ENCODE measurements at regions not wholly inside any gene's neighbourhood (a gene's known extent, or its start where the extent isn't known, plus 50 kb on each side); places are given as distances from the start of the nearest gene placed in this dataset.

GRCh38 chr22:49624421-49625177 is 203.1 kb downstream of the BRD1 start:
- DNase-seq (ENCODE audit: low read depth in 2 of 2): no peak

DNA sequence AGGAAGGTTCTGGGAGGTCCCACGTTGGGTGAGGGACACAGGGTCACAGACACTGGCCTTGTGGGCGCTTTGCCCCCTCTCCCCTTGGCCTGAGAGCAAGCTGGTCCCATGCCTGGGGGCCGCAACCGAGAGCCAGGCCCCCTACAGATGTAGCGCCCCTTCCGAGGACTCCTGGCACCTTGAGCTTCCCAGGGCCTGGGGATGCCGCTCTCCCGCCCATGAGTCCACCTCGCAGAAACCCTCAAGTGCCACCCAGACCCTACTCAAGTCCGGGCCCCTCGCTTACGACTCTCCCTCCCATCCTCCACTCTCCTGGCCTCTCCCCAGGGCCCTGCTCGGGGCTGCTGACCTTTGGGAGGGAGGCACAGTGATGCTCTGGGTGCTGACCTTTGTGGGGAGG is 204.0 kb downstream of the BRD1 start:
- DNase-seq (ENCODE audit: low read depth in 2 of 2): no peak

DNA sequence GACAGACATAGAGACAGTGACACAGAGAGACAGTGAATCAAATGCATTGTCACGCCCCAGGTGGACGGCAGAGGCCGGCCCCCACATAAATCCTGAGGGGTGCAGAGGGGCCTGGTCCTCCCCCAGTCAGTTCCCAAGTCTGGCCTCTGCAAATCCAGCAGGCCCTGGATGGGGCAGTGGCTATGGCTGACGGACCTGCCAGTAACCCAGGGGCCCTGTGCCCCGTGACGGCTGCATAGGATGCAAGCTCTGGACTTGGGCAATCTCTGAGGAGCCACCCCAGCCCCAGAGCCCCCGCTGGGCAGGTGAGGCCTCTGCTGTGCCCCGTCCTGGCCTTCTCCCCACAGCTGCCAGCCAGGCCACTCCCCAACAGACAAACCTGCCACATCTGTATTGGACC is 204.5 kb downstream of the BRD1 start:
- no peak for DNase-seq (ENCODE audit: low read depth in 2 of 2)

DNA sequence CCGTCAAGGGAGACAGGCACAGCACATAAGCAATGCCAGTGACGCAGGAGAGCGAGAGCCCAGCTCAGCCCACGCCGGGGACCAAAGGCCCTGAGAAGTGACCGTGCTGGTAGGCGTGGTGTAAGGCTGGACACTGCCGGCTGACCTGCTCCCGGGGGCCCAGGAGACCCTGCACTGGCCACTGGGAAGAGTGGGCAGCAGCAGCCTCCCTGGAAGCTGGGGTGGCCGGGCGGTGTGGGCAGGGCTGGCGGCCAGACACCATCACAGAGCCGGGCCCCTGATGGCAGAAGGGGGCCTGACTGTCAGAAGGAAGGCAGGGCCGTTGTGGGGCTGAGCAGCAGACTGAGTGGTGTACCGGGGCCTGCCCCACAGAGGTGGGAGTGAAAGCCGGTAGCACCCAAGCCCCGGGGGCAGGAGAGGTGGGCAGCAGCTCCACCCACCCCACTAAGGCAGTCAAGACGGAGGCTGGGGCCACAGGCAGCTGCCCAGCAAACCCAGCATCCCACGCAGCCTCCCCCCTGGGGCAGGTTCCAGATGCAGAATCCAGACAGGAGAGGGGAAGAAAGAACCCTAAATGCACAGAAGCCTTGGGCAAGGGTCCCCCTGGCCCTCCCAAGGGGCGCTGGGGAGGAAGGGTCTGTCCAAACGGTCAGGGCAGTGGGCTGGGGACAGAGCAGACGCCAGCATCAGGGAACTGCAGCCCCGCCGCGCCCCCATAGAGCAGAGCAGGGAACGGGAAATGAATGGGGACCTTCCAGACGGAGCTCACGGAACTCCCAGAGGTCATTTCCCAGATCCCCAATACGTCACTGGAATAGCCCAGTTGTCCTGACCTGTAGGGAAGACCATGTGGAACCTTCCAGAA is 205.2 kb downstream of the BRD1 start:
- no peak for DNase-seq (ENCODE audit: low read depth in 2 of 2)

GRCh38 chr22:49621601-49622210 is 206.0 kb downstream of the BRD1 start:
- DNase-seq (ENCODE audit: low read depth in 2 of 2): no peak

DNA sequence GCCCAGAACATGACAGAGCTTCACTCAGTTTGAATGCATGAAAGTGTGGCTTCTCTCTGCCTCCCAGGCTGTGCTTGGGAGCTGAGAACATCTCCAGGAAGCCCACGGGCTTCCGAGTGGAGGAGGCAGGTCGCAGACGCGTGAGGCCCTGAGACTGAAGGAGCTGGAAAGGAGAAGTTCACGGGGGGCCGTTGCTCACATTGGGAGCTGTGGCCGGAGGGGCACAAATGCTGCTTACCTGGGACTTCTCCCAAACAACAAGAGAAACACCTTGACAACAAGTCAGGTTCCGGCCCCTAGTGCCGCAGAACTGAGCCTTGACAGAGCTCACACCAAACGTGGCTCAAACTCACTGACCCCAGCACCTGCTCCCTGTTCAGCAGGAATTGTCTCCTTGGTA is 207.0 kb downstream of the BRD1 start:
- no peak for DNase-seq (ENCODE audit: low read depth in 2 of 2)

DNA sequence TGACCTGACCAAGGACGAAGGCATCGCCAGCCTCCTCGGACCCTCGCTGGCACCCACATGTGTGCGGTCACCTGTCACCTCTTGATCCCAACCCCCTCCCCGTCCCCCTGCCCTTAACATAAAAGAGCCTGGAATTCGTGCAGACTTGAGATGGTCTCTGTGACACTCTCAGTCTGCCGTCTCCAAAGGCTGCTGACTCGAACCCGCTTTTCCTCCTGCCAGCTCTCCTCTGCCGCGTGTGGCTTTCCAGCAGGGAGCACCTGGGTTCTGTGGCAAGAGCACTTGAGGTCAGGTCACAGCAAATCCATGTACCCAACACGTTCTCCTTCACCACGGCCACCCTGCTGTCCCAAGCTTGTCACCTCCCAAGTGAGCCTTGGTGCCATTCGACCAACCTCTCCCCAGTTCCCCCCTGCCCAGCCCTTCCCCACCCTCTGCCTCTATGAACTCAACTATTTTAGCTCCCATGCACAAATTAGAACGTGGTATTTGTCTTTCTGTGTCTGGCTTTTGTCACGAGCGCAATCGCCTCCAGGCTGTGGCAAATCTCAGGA is 207.6 kb downstream of the BRD1 start:
- DNase-seq (ENCODE audit: low read depth in 2 of 2): no peak

DNA sequence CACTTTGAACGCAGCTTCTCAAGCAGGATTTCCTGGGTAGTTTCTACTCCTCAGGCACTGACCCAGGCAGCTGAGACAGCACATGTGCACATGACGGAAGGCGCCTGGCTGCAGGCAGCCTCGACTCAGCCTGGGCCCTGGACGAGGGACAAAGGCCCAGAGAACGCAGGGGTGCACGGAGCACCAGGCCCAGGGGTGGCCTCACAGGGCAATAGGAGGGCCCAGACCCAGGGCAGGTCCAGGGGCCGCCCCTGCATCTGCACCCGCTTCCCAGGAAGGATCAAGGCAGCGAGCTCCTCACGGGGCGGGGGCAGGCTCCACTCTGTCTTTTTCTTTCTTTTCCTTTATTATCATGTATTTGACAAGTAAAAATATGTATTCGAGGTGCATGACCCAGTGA is 208.4 kb downstream of the BRD1 start:
- no peak for DNase-seq (ENCODE audit: low read depth in 2 of 2)

DNA sequence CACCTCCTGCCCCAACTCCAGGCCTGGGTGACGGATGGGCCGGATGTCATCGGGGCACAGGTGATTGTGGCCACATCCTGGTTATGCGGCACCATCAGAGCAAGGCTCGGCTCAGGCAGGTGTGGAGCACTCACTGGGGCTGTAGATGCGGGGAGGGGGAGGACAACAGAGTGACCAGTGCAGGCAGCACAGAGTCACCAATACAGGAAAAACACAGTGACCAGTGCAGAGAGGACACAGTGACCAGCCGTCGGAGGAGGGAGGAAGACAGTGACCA is 209.1 kb downstream of the BRD1 start:
- no peak for DNase-seq (ENCODE audit: low read depth in 2 of 2)

GRCh38 chr22:49617866-49618676 is 209.6 kb downstream of the BRD1 start:
- no peak for DNase-seq (ENCODE audit: low read depth in 2 of 2)

GRCh38 chr22:49617264-49617663 is 210.4 kb downstream of the BRD1 start:
- no peak for DNase-seq (ENCODE audit: low read depth in 2 of 2)

GRCh38 chr22:49616356-49617231 is 211.1 kb downstream of the BRD1 start:
- no peak for DNase-seq (ENCODE audit: low read depth in 2 of 2)

DNA sequence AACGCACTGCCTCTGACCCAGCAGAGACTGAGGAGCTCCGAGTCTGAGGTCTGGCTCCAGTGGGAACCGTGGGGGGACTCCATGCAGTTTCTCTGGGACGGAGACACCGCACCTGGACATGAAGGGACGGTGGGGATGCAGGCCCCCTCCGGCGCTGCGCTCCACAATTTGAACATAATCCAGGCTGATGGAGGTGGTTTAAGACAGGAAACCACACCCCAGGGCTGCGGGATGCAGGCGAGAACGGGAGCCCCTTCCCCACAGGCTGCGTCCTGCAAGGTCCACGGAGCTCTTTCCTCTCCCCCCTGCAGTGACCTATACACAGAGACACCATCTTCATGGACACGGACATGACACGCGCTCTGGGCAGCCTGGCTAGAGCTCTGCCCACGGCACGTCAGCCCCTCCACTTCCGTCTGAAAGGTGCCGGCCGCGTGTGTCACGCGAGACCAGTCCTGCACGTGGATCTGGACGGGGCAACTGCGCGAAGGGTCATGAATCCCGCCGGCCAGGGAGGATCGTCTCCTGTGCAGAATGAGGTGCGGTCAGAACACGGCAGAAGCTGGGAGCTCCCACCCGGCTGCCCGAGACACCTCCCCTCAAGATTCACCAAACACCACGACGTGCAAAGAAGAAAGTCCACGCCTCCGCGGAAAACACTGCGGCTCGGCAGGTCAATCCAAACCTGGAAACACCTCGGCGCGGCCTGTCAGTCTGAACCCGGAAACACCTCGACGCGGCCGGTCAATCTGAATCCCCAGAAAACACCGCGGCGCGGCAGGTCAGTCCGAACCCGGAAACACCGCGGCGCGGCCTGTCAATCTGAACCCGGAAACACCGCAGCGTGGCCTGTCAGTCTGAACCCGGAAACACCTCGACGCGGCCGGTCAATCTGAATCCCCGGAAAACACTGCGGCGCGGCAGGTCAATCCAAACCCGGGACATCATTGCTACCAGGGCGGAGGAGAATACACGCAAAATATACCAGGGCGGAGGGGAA is 212.4 kb downstream of the BRD1 start:
- DNase-seq (ENCODE audit: low read depth in 2 of 2): no peak

DNA sequence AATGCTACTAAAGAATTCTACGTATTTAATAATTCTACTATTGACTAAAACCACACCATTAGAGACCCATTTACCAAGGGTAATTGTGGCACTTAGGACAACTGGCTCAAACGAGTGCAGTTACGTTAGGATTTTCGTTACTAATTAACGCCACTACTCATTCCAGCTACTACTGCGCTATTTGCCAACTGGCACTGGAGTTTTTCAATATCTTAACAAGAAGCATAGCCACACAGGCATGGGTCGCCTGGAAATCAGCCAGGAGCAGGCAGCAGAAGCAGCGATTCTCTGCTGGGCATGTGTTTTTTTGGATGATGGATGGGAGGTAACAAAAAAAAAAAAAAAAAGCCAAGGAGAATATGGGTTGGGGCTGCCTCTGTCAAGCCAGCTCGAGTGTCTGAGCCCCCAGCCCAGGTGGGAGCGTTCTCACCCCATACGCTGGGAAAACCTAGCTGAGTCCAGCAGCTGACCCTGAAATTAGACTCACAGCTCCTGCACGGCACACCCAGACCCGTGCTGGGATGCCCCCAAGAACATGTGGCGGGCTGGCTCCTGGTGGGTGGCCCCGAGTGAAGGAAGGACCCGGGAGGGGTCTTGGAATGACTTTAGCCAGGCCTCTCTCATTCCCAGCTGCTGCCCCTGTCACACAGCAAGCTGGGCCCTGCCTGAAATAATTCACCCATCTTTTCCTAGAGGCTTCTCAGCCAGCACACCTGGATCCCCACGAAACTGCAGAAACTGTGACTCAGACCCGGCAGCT is 214.0 kb downstream of the BRD1 start:
- DNase-seq (ENCODE audit: low read depth in 2 of 2): no peak

GRCh38 chr22:49613108-49613507 is 214.6 kb downstream of the BRD1 start:
- DNase-seq (ENCODE audit: low read depth in 2 of 2): no peak

- no peak for DNase-seq (ENCODE audit: low read depth in 2 of 2)
These were observed 218.3 kb downstream of the BRD1 start for GRCh38 chr22:49609207-49609876.

DNA sequence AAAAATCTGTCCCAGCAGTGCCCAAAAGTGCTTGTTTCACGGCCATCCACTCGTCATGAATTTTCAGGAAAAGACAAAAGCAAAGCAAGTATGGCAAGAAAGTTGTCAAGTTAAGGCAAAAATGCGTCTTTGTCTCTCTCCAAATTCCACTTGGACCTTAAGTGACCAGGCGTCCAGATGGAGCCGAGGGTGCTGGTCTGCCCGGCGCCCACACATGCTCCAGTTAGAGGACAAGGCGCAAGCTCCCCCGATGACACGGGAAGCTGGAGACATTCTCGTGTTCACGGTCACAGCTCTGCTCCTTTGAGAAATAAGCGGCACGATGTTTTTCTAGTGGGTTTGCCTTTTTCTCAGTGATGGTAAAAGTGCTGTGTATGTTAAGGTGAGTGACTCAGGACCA is 219.0 kb downstream of the BRD1 start:
- no peak for DNase-seq (ENCODE audit: low read depth in 2 of 2)

- DNase-seq (ENCODE audit: low read depth in 2 of 2): no peak
These were observed 219.4 kb downstream of the BRD1 start for GRCh38 chr22:49608228-49608627.
